Stimulated activated CD4-positive, alpha-beta T cell treated with anti-CD3 and anti-CD28 coated beads, Interleukin-4, amount 100 ng/mL, for 24 hours (primary cell): ENCODE measurements at regions not wholly inside any gene's neighbourhood (a gene's known extent, or its start where the extent isn't known, plus 50 kb on each side); places are given as distances from the start of the nearest gene placed in this dataset.

Source experiments
- DNase-seq: peaks from one replicate; pipeline ENCODE4 v3.0.0-alpha.2; 2020

- peak; percentile 74 for DNase-seq
These were observed 55.2 kb upstream of the FRMD4A start for GRCh38 chr10:14385596-14386593.

- DNase-seq = no peak
These were observed 54.2 kb upstream of the FRMD4A start for GRCh38 chr10:14384915-14385314.

- DNase-seq = no peak
These were observed 53.5 kb upstream of the FRMD4A start for GRCh38 chr10:14384116-14384730.

- DNase-seq = no peak
These were observed 52.5 kb upstream of the FRMD4A start for GRCh38 chr10:14383266-14383665.

- no peak for DNase-seq
These were observed 51.8 kb upstream of the FRMD4A start for GRCh38 chr10:14382531-14382930.

- peak; percentile 75 for DNase-seq
These were observed 51.3 kb upstream of the FRMD4A start for GRCh38 chr10:14382022-14382421.

DNA sequence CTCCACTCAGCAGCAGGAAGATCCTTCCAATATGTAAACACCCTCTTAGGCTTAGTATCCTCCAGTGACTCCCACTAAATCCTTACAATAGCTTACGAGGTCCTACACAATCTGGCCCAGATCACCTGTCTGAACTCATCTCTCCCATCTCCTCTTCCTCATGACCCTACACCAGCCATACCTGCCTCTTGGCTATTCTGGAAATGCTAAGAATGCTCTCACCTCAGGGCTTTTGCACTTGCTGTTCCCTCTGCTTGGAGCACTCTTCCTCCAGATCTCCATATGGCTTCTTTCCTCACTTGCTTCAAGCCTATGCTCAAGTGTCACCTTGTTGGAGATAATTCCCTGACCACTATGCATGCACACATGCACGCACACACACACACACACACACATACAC lies 50.8 kb upstream of the FRMD4A start:
- DNase-seq = no peak

- no peak for DNase-seq
These were observed 50.0 kb upstream of the FRMD4A start for GRCh38 chr10:14380746-14381145.
